Kidney epithelial cell (primary cell): ENCODE measurements at regions not wholly inside any gene's neighbourhood (a gene's known extent, or its start where the extent isn't known, plus 50 kb on each side); places are given as distances from the start of the nearest gene placed in this dataset.

ENCODE experiments used
- DNase-seq: peaks from one replicate; pipeline ENCODE4 v3.0.0-alpha.2; 2010; ENCODE audit warnings: low read depth
- H3K27me3 ChIP-seq: 2 replicates; pipeline ENCODE4 v1.6.0; 2011; ENCODE audit warnings: low read length; ENCODE audit not compliant: control insufficient read depth, insufficient read depth
- H3K36me3 ChIP-seq: 2 replicates; pipeline ENCODE4 v1.5.1; 2011; ENCODE audit warnings: low read length; ENCODE audit not compliant: control insufficient read depth, insufficient read depth
- H3K4me3 ChIP-seq: 2 replicates; pipeline ENCODE4 v1.5.1; 2011; ENCODE audit warnings: low read depth, mild to moderate bottlenecking, control low read depth, low read length
- TF ChIP-seq, protein P1 (sequence below): IDR thresholded peaks from 2 replicates; pipeline ENCODE4 v1.5.1; 2011; ENCODE audit warnings: mild to moderate bottlenecking, moderate library complexity, low read length, control low read depth, inconsistent platforms; ENCODE audit not compliant: insufficient read depth, poor library complexity, severe bottlenecking

DNA sequence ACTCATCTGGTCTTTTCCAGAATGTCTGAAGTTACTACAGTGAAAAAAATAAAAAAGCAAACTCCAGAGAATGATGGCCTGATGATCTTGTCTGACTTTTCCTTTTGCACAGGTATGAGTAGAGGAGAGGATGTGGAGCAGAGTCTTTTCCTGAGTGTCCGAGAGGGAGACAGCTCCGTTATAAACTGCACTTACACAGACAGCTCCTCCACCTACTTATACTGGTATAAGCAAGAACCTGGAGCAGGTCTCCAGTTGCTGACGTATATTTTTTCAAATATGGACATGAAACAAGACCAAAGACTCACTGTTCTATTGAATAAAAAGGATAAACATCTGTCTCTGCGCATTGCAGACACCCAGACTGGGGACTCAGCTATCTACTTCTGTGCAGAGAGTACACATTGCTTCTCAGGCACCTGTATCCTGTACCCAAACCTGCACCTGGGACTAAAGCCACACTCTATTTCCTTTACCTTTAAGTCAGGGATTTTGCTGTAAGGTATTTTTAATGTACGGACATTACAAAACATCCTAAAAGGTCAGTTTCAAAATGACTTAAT is 75.8 kb upstream of the OR4E1 start:
- H3K27me3 ChIP-seq: no peaks in the 10 kb centered on the region
- TF ChIP-seq, protein P1, sequence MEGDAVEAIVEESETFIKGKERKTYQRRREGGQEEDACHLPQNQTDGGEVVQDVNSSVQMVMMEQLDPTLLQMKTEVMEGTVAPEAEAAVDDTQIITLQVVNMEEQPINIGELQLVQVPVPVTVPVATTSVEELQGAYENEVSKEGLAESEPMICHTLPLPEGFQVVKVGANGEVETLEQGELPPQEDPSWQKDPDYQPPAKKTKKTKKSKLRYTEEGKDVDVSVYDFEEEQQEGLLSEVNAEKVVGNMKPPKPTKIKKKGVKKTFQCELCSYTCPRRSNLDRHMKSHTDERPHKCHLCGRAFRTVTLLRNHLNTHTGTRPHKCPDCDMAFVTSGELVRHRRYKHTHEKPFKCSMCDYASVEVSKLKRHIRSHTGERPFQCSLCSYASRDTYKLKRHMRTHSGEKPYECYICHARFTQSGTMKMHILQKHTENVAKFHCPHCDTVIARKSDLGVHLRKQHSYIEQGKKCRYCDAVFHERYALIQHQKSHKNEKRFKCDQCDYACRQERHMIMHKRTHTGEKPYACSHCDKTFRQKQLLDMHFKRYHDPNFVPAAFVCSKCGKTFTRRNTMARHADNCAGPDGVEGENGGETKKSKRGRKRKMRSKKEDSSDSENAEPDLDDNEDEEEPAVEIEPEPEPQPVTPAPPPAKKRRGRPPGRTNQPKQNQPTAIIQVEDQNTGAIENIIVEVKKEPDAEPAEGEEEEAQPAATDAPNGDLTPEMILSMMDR: no peak
- H3K4me3 ChIP-seq: no peak overlapping the region
- H3K36me3 ChIP-seq: no peaks in the 10 kb centered on the region
- DNase-seq: no peak

DNA sequence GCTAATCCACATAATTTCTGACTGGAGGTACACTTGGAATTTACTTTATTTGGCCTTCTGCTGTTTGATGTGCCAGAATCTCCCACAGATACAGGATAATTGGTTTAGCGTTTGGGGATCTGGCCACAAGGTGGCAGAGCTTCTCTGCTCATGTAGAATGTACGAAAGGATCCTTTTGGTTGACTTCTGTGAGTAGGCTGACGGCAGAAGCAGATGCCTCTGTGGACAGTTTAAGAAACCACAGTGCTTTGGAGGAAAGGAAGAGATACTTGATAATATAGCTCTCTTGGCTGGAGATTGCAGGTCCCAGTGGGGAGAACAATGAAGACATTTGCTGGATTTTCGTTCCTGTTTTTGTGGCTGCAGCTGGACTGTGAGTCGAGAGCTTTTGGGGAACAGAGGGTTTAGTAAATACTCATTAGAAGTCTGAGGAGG is 75.3 kb upstream of the OR4E1 start:
- Histone ChIP-seq H3K27me3 (no peaks in the 10 kb centered on the region), H3K36me3 (no peaks in the 10 kb centered on the region), H3K4me3 (no peak overlapping the region)
- DNase-seq: no peak
- TF ChIP-seq, protein P1: peak; percentile 83

DNA sequence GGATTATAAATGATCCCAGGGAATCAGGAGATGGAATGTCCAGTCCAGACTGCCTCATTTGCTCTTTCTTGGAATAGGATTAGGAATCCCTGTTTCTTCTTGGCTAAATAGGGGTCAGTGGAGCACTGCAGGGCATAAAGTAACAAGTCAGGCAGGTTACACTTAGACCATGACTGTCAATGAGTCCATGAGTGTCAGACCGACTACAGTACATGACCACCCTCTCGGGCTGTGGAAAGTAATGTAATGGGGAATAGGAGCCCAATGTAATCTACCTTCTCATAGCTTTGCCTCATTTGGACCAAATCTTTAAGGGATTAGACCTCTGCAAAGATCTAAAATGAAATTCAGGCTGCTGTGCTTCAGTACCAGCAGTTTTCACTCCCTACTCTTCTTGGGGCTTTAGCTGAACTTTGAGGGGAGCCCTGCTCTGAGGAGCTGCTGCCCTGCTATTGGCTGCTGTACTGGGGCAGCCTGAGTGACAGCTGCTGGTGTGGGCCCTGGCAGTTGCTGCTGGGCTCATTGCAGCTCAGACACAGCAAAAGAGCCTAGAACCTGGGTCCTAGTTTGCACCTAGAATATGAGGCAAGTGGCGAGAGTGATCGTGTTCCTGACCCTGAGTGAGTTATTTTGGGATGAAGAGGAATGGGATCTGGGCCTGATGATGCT is 62.2 kb upstream of the OR4E1 start:
- no peak for DNase-seq
- Histone ChIP-seq H3K27me3 (no peaks in the 10 kb centered on the region), H3K36me3 (no peaks in the 10 kb centered on the region), H3K4me3 (no peak overlapping the region)
- TF ChIP-seq, protein P1: no peak

DNA sequence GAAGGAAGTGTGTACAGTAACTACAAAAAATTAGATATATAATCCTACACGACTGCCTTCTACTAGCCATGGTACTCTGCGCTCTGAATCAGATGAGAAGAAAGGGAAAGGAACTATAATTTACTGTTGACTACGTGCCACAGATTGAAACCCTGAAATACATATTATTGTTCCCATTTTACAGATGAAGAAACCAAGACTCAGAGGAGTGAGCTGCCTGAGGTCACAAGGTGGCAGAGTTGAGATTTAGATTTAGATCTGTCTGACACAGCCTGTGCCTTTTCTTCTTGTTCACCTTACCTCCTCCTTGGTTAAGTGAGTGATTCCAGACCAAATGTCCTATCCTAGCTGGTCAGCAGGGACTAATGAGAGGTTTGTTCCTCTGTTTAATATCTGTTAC is 61.6 kb upstream of the OR4E1 start:
- Histone ChIP-seq H3K4me3 (no peak overlapping the region), H3K27me3 (no peaks in the 10 kb centered on the region), H3K36me3 (no peaks in the 10 kb centered on the region)
- DNase-seq: no peak
- TF ChIP-seq, protein P1: no peak

DNA sequence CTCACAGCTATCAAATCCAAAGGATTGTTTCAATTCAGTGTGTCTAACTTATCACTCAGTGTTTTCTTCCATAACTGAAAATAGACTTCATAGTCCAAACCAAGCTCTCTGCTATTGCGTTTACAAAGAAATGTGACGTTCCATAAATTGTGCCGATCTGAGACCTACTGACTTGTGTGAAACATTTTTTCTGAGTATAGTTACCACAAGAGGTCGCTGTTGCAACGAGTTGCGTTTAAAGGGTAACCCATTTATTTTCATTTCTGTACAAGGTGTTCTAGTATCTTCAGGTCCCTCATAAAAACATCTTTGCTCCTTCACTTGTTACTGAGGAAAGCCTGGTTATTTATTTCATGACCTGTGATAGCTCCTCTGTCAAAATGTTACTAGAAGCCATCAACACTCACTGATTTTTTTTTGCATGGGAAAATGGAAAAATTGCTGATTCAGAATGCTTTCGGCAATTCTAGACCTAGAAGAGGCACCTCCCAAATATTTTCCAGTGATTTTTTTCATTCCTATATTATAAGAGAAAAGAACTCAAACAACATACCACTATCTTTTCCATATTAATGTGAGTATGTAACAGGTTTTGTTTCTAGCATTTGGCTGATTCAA is 60.9 kb upstream of the OR4E1 start:
- no peaks in the 10 kb centered on the region for H3K36me3 ChIP-seq
- TF ChIP-seq, protein P1: peak; percentile 50
- H3K27me3 ChIP-seq: no peaks in the 10 kb centered on the region
- no peak overlapping the region for H3K4me3 ChIP-seq
- DNase-seq: peak; percentile 2

DNA sequence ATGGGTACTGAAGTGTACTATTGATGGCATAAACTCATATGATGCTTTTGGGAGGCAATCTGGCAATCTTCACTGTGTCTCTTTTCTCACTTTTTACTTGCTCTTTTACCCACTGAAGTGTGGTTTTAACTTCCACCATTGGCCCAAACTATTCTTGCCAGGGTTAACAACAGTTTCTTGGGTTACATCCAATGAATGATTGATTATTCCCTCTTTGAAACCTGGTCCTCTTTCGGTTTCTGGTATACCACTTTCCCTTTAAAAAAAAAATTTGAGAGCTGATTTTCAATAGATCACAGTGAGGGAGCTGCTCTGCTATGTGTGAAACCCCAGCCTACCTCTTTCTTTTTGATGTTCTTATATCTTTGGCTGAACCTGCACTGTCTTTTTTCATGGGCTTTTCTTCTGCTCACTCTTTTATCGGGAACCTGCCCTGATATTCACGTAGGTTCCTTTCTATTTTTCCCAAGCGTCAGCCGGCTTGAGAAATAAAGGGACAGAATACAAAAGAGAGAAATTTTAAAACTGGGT is 56.1 kb upstream of the OR4E1 start:
- TF ChIP-seq, protein P1: no peak
- no peak for DNase-seq
- H3K27me3 ChIP-seq: no peaks in the 10 kb centered on the region
- H3K4me3 ChIP-seq: no peak overlapping the region
- no peaks in the 10 kb centered on the region for H3K36me3 ChIP-seq
